Ishikawa (cell line): ENCODE measurements at regions not wholly inside any gene's neighbourhood (a gene's known extent, or its start where the extent isn't known, plus 50 kb on each side); places are given as distances from the start of the nearest gene placed in this dataset.

Experiments
- CEBPB ChIP-seq: IDR thresholded peaks from 2 replicates; pipeline ENCODE4 v1.6.1; 2012
- CREB1 ChIP-seq: IDR thresholded peaks from 2 replicates; pipeline ENCODE4 v1.6.1; 2012; ENCODE audit warnings: low read depth
- EGR1 ChIP-seq: IDR thresholded peaks from 2 replicates; pipeline ENCODE4 v1.6.1; 2012
- EP300 ChIP-seq: IDR thresholded peaks from 2 replicates; pipeline ENCODE4 v1.6.1; 2012; ENCODE audit warnings: borderline replicate concordance
- FOXM1 ChIP-seq: IDR thresholded peaks from 2 replicates; pipeline ENCODE4 v1.6.1; 2012; ENCODE audit warnings: low read depth, borderline replicate concordance
- MAX ChIP-seq: IDR thresholded peaks from 2 replicates; pipeline ENCODE4 v1.6.1; 2012
- NFIC ChIP-seq: IDR thresholded peaks from 2 replicates; pipeline ENCODE4 v1.6.1; 2012
- RAD21 ChIP-seq: IDR thresholded peaks from 2 replicates; pipeline ENCODE4 v1.6.1; 2012; ENCODE audit warnings: low read depth
- REST ChIP-seq: IDR thresholded peaks from 2 replicates; pipeline ENCODE4 v1.6.1; 2012; ENCODE audit warnings: low read depth, mild to moderate bottlenecking
- TCF12 ChIP-seq: IDR thresholded peaks from 2 replicates; pipeline ENCODE4 v1.6.1; 2012; ENCODE audit warnings: low read depth
- TEAD4 ChIP-seq: IDR thresholded peaks from 2 replicates; pipeline ENCODE4 v1.6.1; 2012
- USF1 ChIP-seq: IDR thresholded peaks from 2 replicates; pipeline ENCODE4 v1.6.1; 2012
- YY1 ChIP-seq: IDR thresholded peaks from 2 replicates; pipeline ENCODE4 v1.6.1; 2012; ENCODE audit warnings: low read depth
- ZBTB7A ChIP-seq: IDR thresholded peaks from 2 replicates; pipeline ENCODE4 v1.6.1; 2012; ENCODE audit warnings: low read depth

- no peak for TF ChIP-seq MAX
- TF ChIP-seq CREB1, result no peak
Observed at GRCh38 chr4:176619430-176619829, 173.3 kb downstream of the VEGFC start.

- no peak for TF ChIP-seq RAD21
Observed at GRCh38 chr4:176622251-176622948, 170.3 kb downstream of the VEGFC start.

- no peak for TF ChIP-seq REST
- TF ChIP-seq EP300, result no peak
- TF ChIP-seq YY1, result no peak
- TF ChIP-seq TCF12, result no peak
- no peak for TF ChIP-seq USF1
- TF ChIP-seq TEAD4, result no peak
Observed at GRCh38 chr4:176627916-176628315, 164.8 kb downstream of the VEGFC start.

GRCh38 chr4:176631611-176632010 lies 161.1 kb downstream of the VEGFC start:
- TF ChIP-seq USF1 (no peak), CREB1 (no peak), ZBTB7A (no peak), RAD21 (no peak), NFIC (no peak), YY1 (no peak), MAX (no peak), TEAD4 (no peak), EP300 (no peak), FOXM1 (no peak), CEBPB (no peak), REST (no peak), EGR1 (no peak)
